HG03442 (cell line): ENCODE measurements at regions not wholly inside any gene's neighbourhood (a gene's known extent, or its start where the extent isn't known, plus 50 kb on each side); places are given as distances from the start of the nearest gene placed in this dataset.

Source experiments
- ATAC-seq: cut with Tn5 transposase; IDR thresholded peaks from one replicate; pipeline ENCODE4 v1.9.1; 2021; ENCODE audit warnings: mild to moderate bottlenecking, moderate library complexity; ENCODE audit not compliant: unreplicated experiment

GRCh38 chr10:116792817-116793216 is 50.5 kb upstream of the HSPA12A start:
- no peak for ATAC-seq

GRCh38 chr10:116796469-116796868 is 52.8 kb upstream of the ENO4 start:
- no peak for ATAC-seq

- ATAC-seq = peak; percentile 83
These were observed 52.3 kb upstream of the ENO4 start for GRCh38 chr10:116796910-116797513.

GRCh38 chr10:116798859-116799258 is 50.4 kb upstream of the ENO4 start:
- no peak for ATAC-seq
